22Rv1 (cell line): ENCODE measurements at regions not wholly inside any gene's neighbourhood (a gene's known extent, or its start where the extent isn't known, plus 50 kb on each side); places are given as distances from the start of the nearest gene placed in this dataset.

Experiments used
- H3K27ac ChIP-seq: fragments of 450-650 bp; 2 replicates; pipeline ENCODE4 v1.5.1; 2017
- ZFX ChIP-seq: fragments of 450-650 bp; IDR thresholded peaks from 2 replicates; pipeline ENCODE4 v1.6.1; 2017; ENCODE audit warnings: antibody characterized with exemption, borderline replicate concordance
- TF ChIP-seq, protein P1 (sequence below): fragments of 450-650 bp; IDR thresholded peaks from 2 replicates; pipeline ENCODE4 v1.5.1; 2017; ENCODE audit warnings: mild to moderate bottlenecking

DNA sequence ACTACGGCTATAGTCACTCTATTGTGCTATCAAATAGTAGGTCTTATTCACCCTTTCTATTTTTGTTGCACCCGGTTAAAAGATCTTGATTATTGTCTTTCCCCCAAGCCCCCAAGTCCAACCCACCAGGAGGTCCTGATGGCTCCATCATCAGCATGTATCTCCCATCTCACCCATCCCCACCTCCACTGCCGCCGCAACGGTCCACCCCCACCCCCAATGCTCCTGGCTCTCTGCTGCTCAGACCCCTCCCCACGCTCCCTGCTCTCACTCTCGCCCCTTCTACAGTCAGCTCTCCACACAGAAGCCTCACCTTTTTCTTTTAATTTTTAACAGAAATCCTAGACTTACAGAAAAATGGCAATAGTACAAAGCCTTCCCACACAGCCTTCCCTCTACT lies 51.5 kb upstream of the SH3PXD2B start:
- no peak overlapping the region for H3K27ac ChIP-seq
- no peak for TF ChIP-seq ZFX
- TF ChIP-seq, protein P1, sequence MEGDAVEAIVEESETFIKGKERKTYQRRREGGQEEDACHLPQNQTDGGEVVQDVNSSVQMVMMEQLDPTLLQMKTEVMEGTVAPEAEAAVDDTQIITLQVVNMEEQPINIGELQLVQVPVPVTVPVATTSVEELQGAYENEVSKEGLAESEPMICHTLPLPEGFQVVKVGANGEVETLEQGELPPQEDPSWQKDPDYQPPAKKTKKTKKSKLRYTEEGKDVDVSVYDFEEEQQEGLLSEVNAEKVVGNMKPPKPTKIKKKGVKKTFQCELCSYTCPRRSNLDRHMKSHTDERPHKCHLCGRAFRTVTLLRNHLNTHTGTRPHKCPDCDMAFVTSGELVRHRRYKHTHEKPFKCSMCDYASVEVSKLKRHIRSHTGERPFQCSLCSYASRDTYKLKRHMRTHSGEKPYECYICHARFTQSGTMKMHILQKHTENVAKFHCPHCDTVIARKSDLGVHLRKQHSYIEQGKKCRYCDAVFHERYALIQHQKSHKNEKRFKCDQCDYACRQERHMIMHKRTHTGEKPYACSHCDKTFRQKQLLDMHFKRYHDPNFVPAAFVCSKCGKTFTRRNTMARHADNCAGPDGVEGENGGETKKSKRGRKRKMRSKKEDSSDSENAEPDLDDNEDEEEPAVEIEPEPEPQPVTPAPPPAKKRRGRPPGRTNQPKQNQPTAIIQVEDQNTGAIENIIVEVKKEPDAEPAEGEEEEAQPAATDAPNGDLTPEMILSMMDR = no peak

DNA sequence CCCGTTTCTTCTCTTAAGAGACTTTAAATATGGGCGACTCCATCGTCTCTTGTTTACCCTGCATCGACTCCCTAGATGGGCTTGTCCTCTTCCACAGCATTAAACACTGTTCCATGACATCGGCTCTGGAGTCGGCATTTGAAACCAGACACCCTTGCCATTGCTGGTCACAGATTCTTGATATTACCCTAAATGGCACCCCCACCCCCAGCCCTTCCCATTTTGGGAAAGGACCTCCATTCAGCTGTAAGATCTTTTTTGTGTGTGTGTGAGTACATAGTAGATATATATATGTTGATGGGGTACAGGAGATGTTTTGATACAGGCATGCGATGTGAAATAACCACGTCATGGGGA lies 51.1 kb upstream of the SH3PXD2B start:
- TF ChIP-seq ZFX = no peak
- TF ChIP-seq, protein P1 = no peak
- no peak overlapping the region for H3K27ac ChIP-seq

DNA sequence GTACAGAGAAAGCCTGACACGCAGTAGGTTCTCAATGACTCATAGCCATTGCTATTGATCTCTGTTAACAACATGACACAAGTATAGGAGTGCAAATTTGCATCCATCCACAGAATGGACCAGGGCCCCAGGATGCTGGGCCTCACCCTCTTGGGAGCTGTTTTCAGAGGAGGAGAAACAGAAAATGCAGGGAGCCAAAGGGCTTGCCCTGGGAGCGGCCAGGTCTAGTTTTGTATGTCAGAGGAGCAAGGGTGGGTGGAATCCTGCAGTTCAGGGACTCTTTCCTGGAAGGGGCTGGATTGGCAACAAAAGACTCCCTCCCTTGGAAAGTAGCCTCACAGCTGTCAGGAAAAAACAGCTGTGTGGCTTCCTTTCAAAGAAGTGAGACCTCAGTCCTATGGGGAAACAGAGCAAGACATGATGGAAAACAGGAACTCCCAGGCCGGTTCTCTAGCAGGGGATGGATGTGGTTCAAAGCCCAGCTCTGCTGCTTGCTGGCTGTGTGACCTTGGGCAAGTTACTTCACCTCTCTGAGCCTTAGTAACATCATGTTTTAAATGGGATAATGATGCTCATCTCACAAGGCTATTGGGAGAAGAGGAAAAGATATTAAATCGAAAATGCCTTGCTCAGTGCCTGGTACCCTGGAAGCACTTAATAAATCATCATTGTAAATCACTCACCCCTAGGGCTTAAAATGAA lies 50.5 kb upstream of the SH3PXD2B start:
- H3K27ac ChIP-seq = no peak overlapping the region

DNA sequence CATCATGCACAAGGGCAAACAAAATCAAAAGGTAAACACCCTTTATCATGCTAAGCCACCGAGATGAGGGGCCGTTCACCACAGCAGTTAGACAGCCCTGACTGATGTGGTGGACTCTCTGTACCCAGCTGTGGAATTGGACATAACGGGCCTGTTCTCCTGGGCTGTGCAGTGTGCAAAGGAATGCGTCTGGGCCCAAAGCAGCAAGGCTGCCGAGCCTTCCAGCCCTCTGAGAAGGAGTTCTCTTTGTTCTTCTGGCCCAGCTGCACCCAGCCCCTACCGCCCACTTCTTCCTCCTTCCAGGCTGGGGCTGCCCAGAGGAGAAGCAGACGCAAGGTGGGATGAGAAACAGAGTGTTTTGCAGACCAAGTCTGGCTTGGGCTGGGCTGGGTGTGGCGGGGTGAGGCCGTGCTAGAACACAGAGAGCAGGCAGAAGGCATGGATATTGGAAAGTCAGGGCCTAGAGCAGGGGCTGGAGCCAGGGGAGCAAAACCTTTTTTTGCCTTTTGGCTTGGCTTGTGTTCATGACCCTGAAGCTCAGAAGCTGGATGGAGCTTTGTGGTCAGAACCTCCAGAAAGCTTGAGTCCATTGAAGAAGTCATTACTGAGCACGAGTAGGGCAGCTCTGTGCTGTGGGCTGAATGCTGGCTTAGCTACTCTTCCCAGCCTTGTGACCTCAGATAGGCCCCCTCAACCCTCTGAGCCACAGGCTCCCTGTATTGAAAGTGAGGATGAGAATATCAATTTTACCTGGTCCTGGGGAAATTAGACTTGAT lies 49.8 kb upstream of the SH3PXD2B start:
- TF ChIP-seq, protein P1 = no peak
- no peak for TF ChIP-seq ZFX
- no peak overlapping the region for H3K27ac ChIP-seq

More for the DNA sequence above, 50.5 kb upstream of the SH3PXD2B start:
- TF ChIP-seq, protein P1 = no peak
- TF ChIP-seq ZFX = no peak
